Naive thymus-derived CD4-positive, alpha-beta T cell (primary cell): ENCODE measurements at regions not wholly inside any gene's neighbourhood (a gene's known extent, or its start where the extent isn't known, plus 50 kb on each side); places are given as distances from the start of the nearest gene placed in this dataset.

Source experiments
- ATAC-seq: fragments of 150-1000 bp; cut with Tn5 transposase; 2 replicates; pipeline ENCODE4 v1.10.0; 2021; ENCODE audit warnings: mild to moderate bottlenecking, moderate library complexity
- CTCF ChIA-PET: fragments of 350-600 bp; sonication (Branson Sonifier 250); formaldehyde crosslinking; loops from one replicate; lab custom pipeline; 2021; ENCODE audit warnings: antibody characterized with exemption; lab: Charles Lee
- POLR2A ChIA-PET: fragments of 350-600 bp; sonication (Branson Sonifier 250); formaldehyde crosslinking; loops from one replicate; lab custom pipeline; 2021; ENCODE audit warnings: antibody characterized with exemption, inconsistent platforms; lab: Charles Lee
- DNase-seq, 9 donors: peaks; one replicate each; pipeline versions ENCODE4 v3.0.0 to v3.0.0-alpha.2; 2020 to 2022; ENCODE audit warnings: mixed read lengths in 1 of 9
- H3K27ac ChIP-seq: one replicate; pipeline ENCODE4 v1.7.0; 2013; ENCODE audit warnings: mild to moderate bottlenecking, low read depth, low read length, moderate library complexity
- H3K27me3 ChIP-seq, 2 donors: one replicate each; pipeline ENCODE4 v1.7.0; 2013; ENCODE audit warnings: low read length in 2 of 2, mild to moderate bottlenecking in 2 of 2, moderate library complexity in 2 of 2; ENCODE audit not compliant: control insufficient read depth in 2 of 2, insufficient read depth in 2 of 2
- H3K36me3 ChIP-seq, 3 experiments: 1 replicate in 2 of 3; 2 replicates in 1 of 3; pipeline ENCODE4 v1.7.0; 2013; ENCODE audit warnings: low read length in 3 of 3, mild to moderate bottlenecking in 3 of 3, moderate library complexity in 1 of 3; ENCODE audit not compliant: insufficient read depth in 3 of 3, control insufficient read depth in 2 of 3
- H3K4me1 ChIP-seq, 2 donors: one replicate each; pipeline ENCODE4 v1.7.0; 2013; ENCODE audit warnings: low read length in 2 of 2, mild to moderate bottlenecking in 2 of 2, moderate library complexity in 1 of 2; ENCODE audit not compliant: control insufficient read depth in 2 of 2, insufficient read depth in 2 of 2
- H3K4me3 ChIP-seq: 2 replicates; pipeline ENCODE4 v1.7.0; 2013; ENCODE audit warnings: mild to moderate bottlenecking, low read length
- H3K9me3 ChIP-seq, 3 experiments: 1 replicate in 2 of 3; 2 replicates in 1 of 3; pipeline ENCODE4 v1.7.0; 2013; ENCODE audit warnings: low read length in 3 of 3; ENCODE audit not compliant: control insufficient read depth in 2 of 3
- H3K27ac Mint-ChIP-seq, 9 donors: one replicate each; pipeline ENCODE4 v1.8.0; 2020 to 2022; ENCODE audit warnings: mixed read lengths in 9 of 9, mild to moderate bottlenecking in 8 of 9, moderate library complexity in 5 of 9, inconsistent platforms in 2 of 9
- H3K27me3 Mint-ChIP-seq, 5 donors: one replicate each; pipeline ENCODE4 v1.8.0; 2021 to 2022; ENCODE audit warnings: mixed read lengths in 5 of 5, mild to moderate bottlenecking in 1 of 5
- H3K36me3 Mint-ChIP-seq, 5 donors: one replicate each; pipeline ENCODE4 v1.8.0; 2020 to 2022; ENCODE audit warnings: mixed read lengths in 5 of 5, mild to moderate bottlenecking in 3 of 5, inconsistent platforms in 1 of 5
- H3K4me1 Mint-ChIP-seq, 7 donors: one replicate each; pipeline ENCODE4 v1.8.0; 2020 to 2022; ENCODE audit warnings: mixed read lengths in 7 of 7, mild to moderate bottlenecking in 3 of 7, inconsistent platforms in 1 of 7
- H3K4me3 Mint-ChIP-seq, 10 donors: one replicate each; pipeline ENCODE4 v1.8.0; 2020 to 2022; ENCODE audit warnings: mild to moderate bottlenecking in 10 of 10, mixed read lengths in 10 of 10, moderate library complexity in 6 of 10, inconsistent platforms in 2 of 10
- H3K9me3 Mint-ChIP-seq, 11 donors: one replicate each; pipeline ENCODE4 v1.8.0; 2020 to 2022; ENCODE audit warnings: mixed read lengths in 11 of 11, mild to moderate bottlenecking in 4 of 11, inconsistent platforms in 1 of 11, moderate library complexity in 1 of 11
- intact Hi-C, 2 donors: fragments of 100-400 bp; cut with micrococcal nuclease; formaldehyde crosslinking; loops; one replicate each; pipeline ENCODE4 v1.15.1; 2023

GRCh38 chr1:244783138-244783537, 52.3 kb upstream of the COX20 start:
- ChIA-PET CTCF (no interaction called here), POLR2A (no interaction called here)
- H3K4me1 Mint-ChIP-seq: no peaks in the 10 kb centered on the region
- intact Hi-C loops: no loop called here
- Histone ChIP-seq H3K9me3 (no peaks in the 10 kb centered on the region), H3K27me3 (no peaks in the 10 kb centered on the region), H3K4me1 (no peaks in the 10 kb centered on the region), H3K4me3 (no peak overlapping the region), H3K27ac (no peak overlapping the region), H3K36me3 (no peaks in the 10 kb centered on the region)
- no peaks in the 10 kb centered on the region for H3K36me3 Mint-ChIP-seq
- H3K27ac Mint-ChIP-seq: no peak overlapping the region
- no peak for ATAC-seq
- H3K27me3 Mint-ChIP-seq: peaks cover 0 to 3% (median 0%) of the 10 kb centered on the region in 5 donors
- no peaks in the 10 kb centered on the region for H3K9me3 Mint-ChIP-seq
- no peak for DNase-seq
- no peak overlapping the region for H3K4me3 Mint-ChIP-seq
